CD4-positive, alpha-beta T cell (primary cell): ENCODE measurements at regions not wholly inside any gene's neighbourhood (a gene's known extent, or its start where the extent isn't known, plus 50 kb on each side); places are given as distances from the start of the nearest gene placed in this dataset.

Experiments used
- ATAC-seq: fragments of 200-7000 bp; cut with Tn5 transposase; one replicate; pipeline ENCODE4 v1.10.0; 2022; ENCODE audit warnings: mild to moderate bottlenecking; ENCODE audit not compliant: poor library complexity
- CTCF ChIA-PET: fragments of 350-600 bp; sonication (Branson Sonifier 250); formaldehyde crosslinking; loops from one replicate; lab custom pipeline; 2021; ENCODE audit warnings: antibody characterized with exemption, inconsistent platforms; lab: Charles Lee
- POLR2A ChIA-PET: fragments of 350-600 bp; sonication (Branson Sonifier 250); formaldehyde crosslinking; loops from one replicate; lab custom pipeline; 2021; ENCODE audit warnings: antibody characterized with exemption, inconsistent platforms; lab: Charles Lee
- DNase-seq, 14 experiments: peaks; one replicate each; pipeline ENCODE4 v3.0.0-alpha.2; 2013 to 2020; ENCODE audit warnings: mixed read lengths in 2 of 14
- H3K27ac ChIP-seq, 2 donors: one replicate each; pipeline versions ENCODE4 v1.5.1 to v1.7.0; 2013; ENCODE audit warnings: low read length in 2 of 2, low read depth in 1 of 2, mild to moderate bottlenecking in 1 of 2
- H3K27me3 ChIP-seq, 2 experiments: 1 replicate in 1 of 2; 2 replicates in 1 of 2; pipeline versions ENCODE4 v1.6.1 to v1.7.0; 2013; ENCODE audit warnings: low read length in 2 of 2, control low read depth in 1 of 2, mild to moderate bottlenecking in 1 of 2, moderate library complexity in 1 of 2; ENCODE audit not compliant: insufficient read depth in 2 of 2, control insufficient read depth in 1 of 2
- H3K36me3 ChIP-seq: one replicate; pipeline ENCODE4 v1.6.1; 2013; ENCODE audit warnings: low read length, control low read depth; ENCODE audit not compliant: insufficient read depth
- H3K4me1 ChIP-seq: one replicate; pipeline ENCODE4 v1.6.1; 2013; ENCODE audit warnings: low read length, control low read depth; ENCODE audit not compliant: insufficient read depth
- H3K4me3 ChIP-seq: one replicate; pipeline ENCODE4 v1.5.1; 2013; ENCODE audit warnings: mild to moderate bottlenecking, low read length, moderate library complexity
- H3K9me3 ChIP-seq, 2 experiments: 1 replicate in 1 of 2; 2 replicates in 1 of 2; pipeline versions ENCODE4 v1.6.1 to v1.7.0; 2013; ENCODE audit warnings: low read length in 2 of 2, mild to moderate bottlenecking in 2 of 2, control low read depth in 1 of 2, moderate library complexity in 1 of 2; ENCODE audit not compliant: control insufficient read depth in 1 of 2, insufficient read depth in 1 of 2
- H3K27ac Mint-ChIP-seq: one replicate; pipeline ENCODE4 v1.8.0; 2020; ENCODE audit warnings: mixed read lengths
- H3K27me3 Mint-ChIP-seq: one replicate; pipeline ENCODE4 v1.8.0; 2021; ENCODE audit warnings: mixed read lengths
- H3K36me3 Mint-ChIP-seq: one replicate; pipeline ENCODE4 v1.8.0; 2021; ENCODE audit warnings: low read depth, mixed read lengths
- H3K4me1 Mint-ChIP-seq: one replicate; pipeline ENCODE4 v1.8.0; 2021; ENCODE audit warnings: low read depth, mixed read lengths
- H3K4me3 Mint-ChIP-seq: one replicate; pipeline ENCODE4 v1.8.0; 2020; ENCODE audit warnings: mild to moderate bottlenecking, mixed read lengths
- H3K9me3 Mint-ChIP-seq: one replicate; pipeline ENCODE4 v1.8.0; 2020; ENCODE audit warnings: mixed read lengths
- intact Hi-C, 2 experiments: fragments of 100-400 bp; cut with DNase I in 1 of 2; cut with micrococcal nuclease in 1 of 2; formaldehyde crosslinking; loops; one replicate each; pipeline versions ENCODE4 v1.15.1 to v1.9.0; 2023 to 2025; cut with DNase I, micrococcal nuclease
- TF ChIP-seq, protein P1 (sequence below): fragments of 200-600 bp; IDR thresholded peaks from one replicate; pipeline ENCODE4 v1.8.0; 2022; ENCODE audit warnings: antibody characterized with exemption, mild to moderate bottlenecking

DNA sequence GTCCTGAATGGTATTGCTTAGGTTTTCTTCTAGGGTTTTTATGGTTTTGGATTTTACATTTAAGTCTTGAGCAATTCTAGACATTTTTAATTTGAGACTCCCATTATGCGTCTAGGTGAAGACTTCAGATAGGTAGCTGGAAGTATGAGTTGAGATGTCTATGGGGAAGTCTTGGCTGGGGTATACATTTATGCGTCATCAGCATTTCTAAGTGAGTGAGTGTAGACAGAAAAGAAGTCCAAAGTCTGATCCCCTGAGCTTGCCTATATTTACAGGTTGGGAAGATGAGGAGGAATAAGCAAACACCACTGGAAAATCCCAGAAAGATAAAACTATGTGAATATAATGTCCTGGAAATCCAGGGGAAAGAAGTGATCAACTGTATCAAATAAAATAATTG lies 68.9 kb downstream of the KCNJ2 start:
- Histone ChIP-seq H3K9me3 (no peaks in the 10 kb centered on the region), H3K27me3 (no peaks in the 10 kb centered on the region), H3K27ac (no peak overlapping the region), H3K36me3 (no peaks in the 10 kb centered on the region), H3K4me1 (no peaks in the 10 kb centered on the region), H3K4me3 (no peak overlapping the region)
- CTCF ChIA-PET, result no interaction called here
- Mint-ChIP-seq H3K27me3 (no peaks in the 10 kb centered on the region), H3K27ac (no peak overlapping the region), H3K4me1 (no peaks in the 10 kb centered on the region), H3K36me3 (no peaks in the 10 kb centered on the region), H3K9me3 (peaks cover 14% of the 10 kb centered on the region), H3K4me3 (no peak overlapping the region)
- no peak for DNase-seq
- TF ChIP-seq, protein P1, sequence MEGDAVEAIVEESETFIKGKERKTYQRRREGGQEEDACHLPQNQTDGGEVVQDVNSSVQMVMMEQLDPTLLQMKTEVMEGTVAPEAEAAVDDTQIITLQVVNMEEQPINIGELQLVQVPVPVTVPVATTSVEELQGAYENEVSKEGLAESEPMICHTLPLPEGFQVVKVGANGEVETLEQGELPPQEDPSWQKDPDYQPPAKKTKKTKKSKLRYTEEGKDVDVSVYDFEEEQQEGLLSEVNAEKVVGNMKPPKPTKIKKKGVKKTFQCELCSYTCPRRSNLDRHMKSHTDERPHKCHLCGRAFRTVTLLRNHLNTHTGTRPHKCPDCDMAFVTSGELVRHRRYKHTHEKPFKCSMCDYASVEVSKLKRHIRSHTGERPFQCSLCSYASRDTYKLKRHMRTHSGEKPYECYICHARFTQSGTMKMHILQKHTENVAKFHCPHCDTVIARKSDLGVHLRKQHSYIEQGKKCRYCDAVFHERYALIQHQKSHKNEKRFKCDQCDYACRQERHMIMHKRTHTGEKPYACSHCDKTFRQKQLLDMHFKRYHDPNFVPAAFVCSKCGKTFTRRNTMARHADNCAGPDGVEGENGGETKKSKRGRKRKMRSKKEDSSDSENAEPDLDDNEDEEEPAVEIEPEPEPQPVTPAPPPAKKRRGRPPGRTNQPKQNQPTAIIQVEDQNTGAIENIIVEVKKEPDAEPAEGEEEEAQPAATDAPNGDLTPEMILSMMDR, result no peak
- POLR2A ChIA-PET, result no interaction called here
- ATAC-seq, result no peak
- intact Hi-C loops, result no loop called here

DNA sequence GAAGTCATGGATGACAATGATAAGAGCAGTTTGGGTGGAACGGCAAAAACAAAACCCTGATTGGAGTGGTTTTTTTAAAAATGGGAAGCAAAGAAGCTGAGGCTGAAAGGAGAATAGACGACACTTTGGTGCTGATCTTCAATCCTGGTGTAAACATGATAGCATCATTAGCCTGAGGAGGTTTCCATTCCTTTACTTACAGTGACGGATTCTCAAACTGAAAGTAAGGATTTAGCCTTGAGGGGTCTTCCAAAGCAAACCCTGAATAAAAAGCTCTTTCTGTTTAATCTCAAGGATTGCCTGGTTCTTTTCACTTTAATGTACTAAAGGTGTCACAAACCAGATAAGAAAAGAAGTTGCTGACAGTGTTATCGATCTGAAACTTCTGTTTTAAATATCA lies 69.3 kb downstream of the KCNJ2 start:
- no peaks in the 10 kb centered on the region for H3K36me3 Mint-ChIP-seq
- H3K27ac Mint-ChIP-seq, result no peak overlapping the region
- no peak for DNase-seq
- no peak overlapping the region for H3K27ac ChIP-seq
- H3K4me1 Mint-ChIP-seq, result no peaks in the 10 kb centered on the region
- no peaks in the 10 kb centered on the region for H3K36me3 ChIP-seq
- CTCF ChIA-PET, result no interaction called here
- no peaks in the 10 kb centered on the region for H3K4me1 ChIP-seq
- H3K4me3 Mint-ChIP-seq, result no peak overlapping the region
- H3K27me3 ChIP-seq, result no peaks in the 10 kb centered on the region
- no peak overlapping the region for H3K4me3 ChIP-seq
- no peaks in the 10 kb centered on the region for H3K27me3 Mint-ChIP-seq
- intact Hi-C loops, result no loop called here
- peaks cover 14% of the 10 kb centered on the region for H3K9me3 Mint-ChIP-seq
- ATAC-seq, result no peak
- POLR2A ChIA-PET, result no interaction called here
- H3K9me3 ChIP-seq, result no peaks in the 10 kb centered on the region
- TF ChIP-seq, protein P1, result no peak

DNA sequence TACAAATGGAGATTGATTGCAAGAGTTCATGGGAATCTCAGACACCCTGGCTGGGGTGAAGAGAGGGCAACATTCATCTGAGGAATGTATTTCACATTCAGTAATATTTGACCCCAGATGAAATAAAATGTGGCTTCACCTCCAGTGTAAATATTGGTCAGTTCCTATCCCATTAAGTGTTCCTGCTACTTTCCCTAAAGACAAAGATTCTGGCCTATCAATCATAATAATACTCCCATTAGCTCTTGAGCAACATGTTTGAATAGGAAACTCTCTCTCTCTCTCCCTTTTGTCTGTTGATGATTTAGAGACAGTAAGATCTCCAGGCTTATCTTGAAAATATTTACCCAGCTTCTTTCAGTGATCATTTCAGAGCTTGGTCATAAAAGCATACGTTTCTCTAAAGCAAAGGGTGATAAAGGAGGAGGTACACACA lies 70.1 kb downstream of the KCNJ2 start:
- intact Hi-C loops, result no loop called here
- Mint-ChIP-seq H3K4me3 (no peak overlapping the region), H3K27me3 (no peaks in the 10 kb centered on the region), H3K27ac (no peak overlapping the region), H3K4me1 (no peaks in the 10 kb centered on the region), H3K9me3 (peaks cover 14% of the 10 kb centered on the region), H3K36me3 (no peaks in the 10 kb centered on the region)
- H3K36me3 ChIP-seq, result no peaks in the 10 kb centered on the region
- H3K9me3 ChIP-seq, result no peaks in the 10 kb centered on the region
- H3K4me3 ChIP-seq, result no peak overlapping the region
- H3K27me3 ChIP-seq, result no peaks in the 10 kb centered on the region
- ATAC-seq (no peak), DNase-seq (no peak)
- no peak overlapping the region for H3K27ac ChIP-seq
- CTCF ChIA-PET, result no interaction called here
- no peaks in the 10 kb centered on the region for H3K4me1 ChIP-seq
- POLR2A ChIA-PET, result interaction anchor here (0.7 kb wide), 1 partner anchor 192 kb away, joined by 3 read pairs; no protein-coding TSS in a partner anchor
- TF ChIP-seq, protein P1, result no peak
